H9 (cell line): ENCODE measurements at regions not wholly inside any gene's neighbourhood (a gene's known extent, or its start where the extent isn't known, plus 50 kb on each side); places are given as distances from the start of the nearest gene placed in this dataset.

Experiments used
- DNase-seq: peaks from one replicate; pipeline ENCODE4 v3.0.0-alpha.2; 2017
- H2AFZ ChIP-seq: one replicate; pipeline ENCODE4 v1.6.1; 2013; ENCODE audit warnings: mild to moderate bottlenecking, low read length, control low read depth, moderate library complexity
- H2AK5ac ChIP-seq: 2 replicates; pipeline ENCODE4 v1.6.1; 2013; ENCODE audit warnings: low read length, control low read depth, mixed read lengths; ENCODE audit not compliant: insufficient read length
- H2BK120ac ChIP-seq: one replicate; pipeline ENCODE4 v1.6.1; 2013; ENCODE audit warnings: low read depth, mild to moderate bottlenecking, low read length, control low read depth, inconsistent platforms; ENCODE audit not compliant: poor library complexity, severe bottlenecking
- H2BK12ac ChIP-seq: 2 replicates; pipeline ENCODE4 v1.6.1; 2013; ENCODE audit warnings: low read length, control low read depth, mixed read lengths, low read depth; ENCODE audit not compliant: insufficient read length
- H2BK15ac ChIP-seq: 2 replicates; pipeline ENCODE4 v1.6.1; 2013; ENCODE audit warnings: low read depth, low read length, control low read depth
- H2BK20ac ChIP-seq: one replicate; pipeline ENCODE4 v1.6.1; 2013; ENCODE audit warnings: low read depth, mild to moderate bottlenecking, low read length, control low read depth, inconsistent platforms; ENCODE audit not compliant: poor library complexity, severe bottlenecking
- H2BK5ac ChIP-seq: 2 replicates; pipeline ENCODE4 v1.6.1; 2013; ENCODE audit warnings: low read length, control low read depth, mixed read lengths; ENCODE audit not compliant: insufficient read length
- H3K14ac ChIP-seq: 2 replicates; pipeline ENCODE4 v1.6.1; 2013; ENCODE audit warnings: low read length, control low read depth; ENCODE audit not compliant: insufficient read depth
- H3K18ac ChIP-seq: 2 replicates; pipeline ENCODE4 v1.6.1; 2013; ENCODE audit warnings: low read depth, mild to moderate bottlenecking, mixed read lengths, low read length, control low read depth; ENCODE audit not compliant: insufficient read length
- H3K23ac ChIP-seq: 2 replicates; pipeline ENCODE4 v1.6.1; 2013; ENCODE audit warnings: low read length, control low read depth, mixed read lengths, low read depth; ENCODE audit not compliant: insufficient read length
- H3K23me2 ChIP-seq: 2 replicates; pipeline ENCODE4 v1.6.1; 2013; ENCODE audit warnings: low read depth, mild to moderate bottlenecking, mixed read lengths, low read length, control low read depth; ENCODE audit not compliant: insufficient read length, poor library complexity, severe bottlenecking
- H3K27ac ChIP-seq: 2 replicates; pipeline ENCODE4 v1.5.1; 2013; ENCODE audit warnings: low read length, control low read depth, mixed read lengths, low read depth; ENCODE audit not compliant: insufficient read length
- H3K27me3 ChIP-seq: 2 replicates; pipeline ENCODE4 v1.6.1; 2013; ENCODE audit warnings: low read length, control low read depth, inconsistent platforms; ENCODE audit not compliant: insufficient read depth
- H3K4ac ChIP-seq: 2 replicates; pipeline ENCODE4 v1.6.1; 2013; ENCODE audit warnings: low read depth, mild to moderate bottlenecking, control low read depth, inconsistent platforms, low read length, moderate library complexity
- H3K4me1 ChIP-seq: 2 replicates; pipeline ENCODE4 v1.6.1; 2013; ENCODE audit warnings: low read length, control low read depth, inconsistent platforms; ENCODE audit not compliant: insufficient read depth
- H3K4me2 ChIP-seq: 2 replicates; pipeline ENCODE4 v1.6.1; 2013; ENCODE audit warnings: low read length, control low read depth, mixed read lengths; ENCODE audit not compliant: insufficient read length, insufficient read depth
- H3K56ac ChIP-seq: 2 replicates; pipeline ENCODE4 v1.6.1; 2013; ENCODE audit warnings: low read depth, mild to moderate bottlenecking, mixed read lengths, low read length, control low read depth; ENCODE audit not compliant: insufficient read length
- H3K79me1 ChIP-seq: 2 replicates; pipeline ENCODE4 v1.6.1; 2013; ENCODE audit warnings: low read depth, mild to moderate bottlenecking, moderate library complexity, low read length, control low read depth, inconsistent platforms; ENCODE audit not compliant: insufficient read depth, poor library complexity, severe bottlenecking
- H3K79me2 ChIP-seq: 2 replicates; pipeline ENCODE4 v1.6.1; 2013; ENCODE audit warnings: low read length, control low read depth, inconsistent platforms; ENCODE audit not compliant: insufficient read depth
- H3K9ac ChIP-seq: 2 replicates; pipeline ENCODE4 v1.6.1; 2013; ENCODE audit warnings: low read length, control low read depth, mixed read lengths; ENCODE audit not compliant: insufficient read length; ENCODE audit errors: extremely low read depth
- H3K9me3 ChIP-seq: one replicate; pipeline ENCODE4 v1.6.1; 2013; ENCODE audit warnings: low read depth, low read length, inconsistent platforms; ENCODE audit not compliant: control insufficient read depth
- H3T11ph ChIP-seq: one replicate; pipeline ENCODE4 v1.6.1; 2013; ENCODE audit warnings: mild to moderate bottlenecking, low read length, control low read depth, inconsistent platforms
- H4K20me1 ChIP-seq: one replicate; pipeline ENCODE4 v1.6.1; 2013; ENCODE audit not compliant: control insufficient read depth, insufficient read length, insufficient read depth
- H4K5ac ChIP-seq: 2 replicates; pipeline ENCODE4 v1.6.1; 2013; ENCODE audit warnings: low read depth, mild to moderate bottlenecking, mixed read lengths, low read length, control low read depth; ENCODE audit not compliant: insufficient read length
- H4K8ac ChIP-seq: replicated peaks from 2 replicates; pipeline ENCODE4 v1.6.1; 2013; ENCODE audit warnings: low read length, control low read depth, mixed read lengths, low read depth; ENCODE audit not compliant: insufficient read length
- H4K91ac ChIP-seq: 2 replicates; pipeline ENCODE4 v1.6.1; 2013; ENCODE audit warnings: low read depth, mild to moderate bottlenecking, moderate library complexity, mixed read lengths, low read length, control low read depth; ENCODE audit not compliant: insufficient read length
- H3K27ac Mint-ChIP-seq, 3 experiments: 2 replicates in 2 of 3; 3 replicates in 1 of 3; pipeline ENCODE4 v1.8.0; 2020 to 2021; ENCODE audit warnings: mixed read lengths in 3 of 3, mild to moderate bottlenecking in 1 of 3, moderate library complexity in 1 of 3
- H3K27me3 Mint-ChIP-seq: 2 replicates; pipeline ENCODE4 v1.8.0; 2021; ENCODE audit warnings: low read depth, mild to moderate bottlenecking, moderate library complexity, mixed read lengths
- H3K36me3 Mint-ChIP-seq, 3 experiments: 2 replicates in 2 of 3; 3 replicates in 1 of 3; pipeline ENCODE4 v1.8.0; 2020 to 2021; ENCODE audit warnings: low read depth in 3 of 3, mixed read lengths in 3 of 3; ENCODE audit not compliant: insufficient read depth in 1 of 3
- H3K4me1 Mint-ChIP-seq, 2 experiments: 2 replicates each; pipeline ENCODE4 v1.8.0; 2020; ENCODE audit warnings: mixed read lengths in 2 of 2
- H3K4me3 Mint-ChIP-seq, 2 experiments: 2 replicates in 1 of 2; 3 replicates in 1 of 2; pipeline ENCODE4 v1.8.0; 2020 to 2021; ENCODE audit warnings: mild to moderate bottlenecking in 2 of 2, mixed read lengths in 2 of 2, moderate library complexity in 1 of 2
- H3K9me3 Mint-ChIP-seq, 2 experiments: 2 replicates in 1 of 2; 3 replicates in 1 of 2; pipeline ENCODE4 v1.8.0; 2020; ENCODE audit warnings: mild to moderate bottlenecking in 2 of 2, mixed read lengths in 2 of 2, moderate library complexity in 1 of 2
- WGBS: extraction: QIAGEN DNeasy Blood & Tissue Kit; methylation state at CpG from one replicate; pipeline ENCODE4 v1.1.7; 2013; ENCODE audit warnings: missing lambda C conversion rate, low lambda C conversion rate, mixed read lengths; ENCODE audit not compliant: insufficient read length; ENCODE audit errors: extremely low coverage; 5-methylcytosine and 5-hydroxymethylcytosine counted together
- TF ChIP-seq, protein P1 (sequence below): fragments of 200-600 bp; sonication (generic); conservative IDR thresholded peaks from 3 replicates; pipeline ENCODE4 v1.8.0; 2021; ENCODE audit warnings: antibody characterized with exemption, mild to moderate bottlenecking

DNA sequence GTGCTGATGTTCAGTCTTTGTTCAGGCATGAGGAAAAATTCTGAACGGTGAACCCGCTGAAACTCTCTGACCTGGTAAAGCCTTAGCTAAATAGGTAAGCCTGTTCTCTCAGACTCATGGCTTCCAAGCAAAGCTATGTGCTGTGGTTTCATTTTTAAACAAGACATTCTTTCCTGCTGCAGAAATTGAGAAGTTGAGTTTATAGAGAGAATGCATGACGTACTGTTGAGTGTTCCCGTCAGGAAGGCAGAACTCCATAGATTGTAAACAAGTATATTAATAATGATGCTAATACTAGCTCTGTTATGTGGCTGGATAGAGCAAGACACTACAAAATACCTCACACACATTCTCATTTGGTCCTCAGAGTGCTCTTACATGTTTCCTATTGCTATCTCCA, 424.0 kb upstream of the CRIM1 start:
- Histone ChIP-seq H2AK5ac (no peak overlapping the region), H3K4ac (no peak overlapping the region), H3K56ac (no peak overlapping the region), H4K91ac (no peak overlapping the region), H2BK20ac (no peak overlapping the region), H2BK5ac (no peak overlapping the region), H4K20me1 (no peaks in the 10 kb centered on the region), H3K9me3 (no peaks in the 10 kb centered on the region), H3K23me2 (no peaks in the 10 kb centered on the region), H3T11ph (no peak overlapping the region), H4K8ac (no peak overlapping the region), H3K79me1 (no peaks in the 10 kb centered on the region), H3K4me2 (no peak overlapping the region), H3K27ac (no peak overlapping the region), H3K27me3 (no peaks in the 10 kb centered on the region), H3K79me2 (no peaks in the 10 kb centered on the region), H3K9ac (no peak overlapping the region), H3K23ac (no peak overlapping the region), H3K4me1 (no peaks in the 10 kb centered on the region), H2AFZ (no peak overlapping the region), H2BK15ac (no peak overlapping the region), H2BK12ac (no peak overlapping the region), H4K5ac (no peak overlapping the region), H2BK120ac (no peak overlapping the region), H3K14ac (no peak overlapping the region), H3K18ac (no peak overlapping the region)
- no peak overlapping the region for H3K27ac Mint-ChIP-seq
- DNase-seq = no peak
- no peaks in the 10 kb centered on the region for H3K36me3 Mint-ChIP-seq
- peaks cover 4 to 5% of the 10 kb centered on the region in 2 experiments for H3K4me1 Mint-ChIP-seq
- H3K4me3 Mint-ChIP-seq = no peak overlapping the region
- WGBS = no CpG with 5 or more reads among the region's 4 CpGs
- peaks cover 0 to 3% of the 10 kb centered on the region in 2 experiments; a peak in 1 of 5 replicates for H3K9me3 Mint-ChIP-seq
- TF ChIP-seq, protein P1, sequence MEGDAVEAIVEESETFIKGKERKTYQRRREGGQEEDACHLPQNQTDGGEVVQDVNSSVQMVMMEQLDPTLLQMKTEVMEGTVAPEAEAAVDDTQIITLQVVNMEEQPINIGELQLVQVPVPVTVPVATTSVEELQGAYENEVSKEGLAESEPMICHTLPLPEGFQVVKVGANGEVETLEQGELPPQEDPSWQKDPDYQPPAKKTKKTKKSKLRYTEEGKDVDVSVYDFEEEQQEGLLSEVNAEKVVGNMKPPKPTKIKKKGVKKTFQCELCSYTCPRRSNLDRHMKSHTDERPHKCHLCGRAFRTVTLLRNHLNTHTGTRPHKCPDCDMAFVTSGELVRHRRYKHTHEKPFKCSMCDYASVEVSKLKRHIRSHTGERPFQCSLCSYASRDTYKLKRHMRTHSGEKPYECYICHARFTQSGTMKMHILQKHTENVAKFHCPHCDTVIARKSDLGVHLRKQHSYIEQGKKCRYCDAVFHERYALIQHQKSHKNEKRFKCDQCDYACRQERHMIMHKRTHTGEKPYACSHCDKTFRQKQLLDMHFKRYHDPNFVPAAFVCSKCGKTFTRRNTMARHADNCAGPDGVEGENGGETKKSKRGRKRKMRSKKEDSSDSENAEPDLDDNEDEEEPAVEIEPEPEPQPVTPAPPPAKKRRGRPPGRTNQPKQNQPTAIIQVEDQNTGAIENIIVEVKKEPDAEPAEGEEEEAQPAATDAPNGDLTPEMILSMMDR = no peak
- H3K27me3 Mint-ChIP-seq = no peaks in the 10 kb centered on the region; the same call in 1 of the 2 replicates
